Sigmoid colon (tissue), 4 donors: ENCODE measurements at regions not wholly inside any gene's neighbourhood (a gene's known extent, or its start where the extent isn't known, plus 50 kb on each side); places are given as distances from the start of the nearest gene placed in this dataset.

ENCODE experiments used
- EP300 ChIP-seq, 4 donors: sonication (generic); formaldehyde crosslinking; IDR thresholded peaks; one replicate each; pipeline ENCODE4 v1.6.1; 2017; ENCODE audit warnings: antibody characterized with exemption in 4 of 4
- POLR2A ChIP-seq, 2 donors: fragments of 450-650 bp; IDR thresholded peaks; one replicate each; pipeline ENCODE4 v1.6.1; 2016; ENCODE audit warnings: antibody characterized with exemption in 2 of 2, mild to moderate bottlenecking in 2 of 2, moderate library complexity in 2 of 2

GRCh38 chr9:115590011-115590410 lies 472.1 kb upstream of the TNC start:
- no peak for TF ChIP-seq EP300 (IDR thresholded peaks at IDR 0.05)
- TF ChIP-seq POLR2A (IDR thresholded peaks at IDR 0.05): no peak
